ENCODE measurements at regions not wholly inside any gene's neighbourhood (a gene's known extent, or its start where the extent isn't known, plus 50 kb on each side); places are given as distances from the start of the nearest gene placed in this dataset.

DNA sequence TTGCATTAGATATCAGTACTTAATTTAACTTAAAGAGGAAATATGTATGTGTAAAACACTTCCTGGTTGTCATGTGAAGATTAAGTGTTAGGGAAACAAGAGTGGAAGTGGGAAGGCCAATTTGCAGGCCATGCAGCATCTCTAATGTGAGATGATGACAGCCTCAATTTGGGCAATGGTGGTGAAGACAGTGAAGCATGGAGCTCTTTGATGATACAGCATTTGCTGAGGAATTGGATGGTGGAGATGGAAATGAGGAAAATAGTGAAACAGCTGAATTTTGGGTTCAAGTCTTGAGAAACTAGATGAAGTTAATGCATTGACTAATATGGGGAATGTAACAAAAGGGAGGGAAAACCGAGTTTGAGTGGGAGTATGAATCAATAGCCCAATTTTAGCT, 231.7 kb upstream of the MIR17HG start:
- TF ChIP-seq EZH2 (IDR thresholded peaks at IDR 0.05; ENCODE audit: low read depth), result no peak
- TF ChIP-seq, protein P1, sequence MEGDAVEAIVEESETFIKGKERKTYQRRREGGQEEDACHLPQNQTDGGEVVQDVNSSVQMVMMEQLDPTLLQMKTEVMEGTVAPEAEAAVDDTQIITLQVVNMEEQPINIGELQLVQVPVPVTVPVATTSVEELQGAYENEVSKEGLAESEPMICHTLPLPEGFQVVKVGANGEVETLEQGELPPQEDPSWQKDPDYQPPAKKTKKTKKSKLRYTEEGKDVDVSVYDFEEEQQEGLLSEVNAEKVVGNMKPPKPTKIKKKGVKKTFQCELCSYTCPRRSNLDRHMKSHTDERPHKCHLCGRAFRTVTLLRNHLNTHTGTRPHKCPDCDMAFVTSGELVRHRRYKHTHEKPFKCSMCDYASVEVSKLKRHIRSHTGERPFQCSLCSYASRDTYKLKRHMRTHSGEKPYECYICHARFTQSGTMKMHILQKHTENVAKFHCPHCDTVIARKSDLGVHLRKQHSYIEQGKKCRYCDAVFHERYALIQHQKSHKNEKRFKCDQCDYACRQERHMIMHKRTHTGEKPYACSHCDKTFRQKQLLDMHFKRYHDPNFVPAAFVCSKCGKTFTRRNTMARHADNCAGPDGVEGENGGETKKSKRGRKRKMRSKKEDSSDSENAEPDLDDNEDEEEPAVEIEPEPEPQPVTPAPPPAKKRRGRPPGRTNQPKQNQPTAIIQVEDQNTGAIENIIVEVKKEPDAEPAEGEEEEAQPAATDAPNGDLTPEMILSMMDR (conservative IDR thresholded peaks at IDR 0.05), result no peak
